ENCODE measurements at regions not wholly inside any gene's neighbourhood (a gene's known extent, or its start where the extent isn't known, plus 50 kb on each side); places are given as distances from the start of the nearest gene placed in this dataset.

DNA sequence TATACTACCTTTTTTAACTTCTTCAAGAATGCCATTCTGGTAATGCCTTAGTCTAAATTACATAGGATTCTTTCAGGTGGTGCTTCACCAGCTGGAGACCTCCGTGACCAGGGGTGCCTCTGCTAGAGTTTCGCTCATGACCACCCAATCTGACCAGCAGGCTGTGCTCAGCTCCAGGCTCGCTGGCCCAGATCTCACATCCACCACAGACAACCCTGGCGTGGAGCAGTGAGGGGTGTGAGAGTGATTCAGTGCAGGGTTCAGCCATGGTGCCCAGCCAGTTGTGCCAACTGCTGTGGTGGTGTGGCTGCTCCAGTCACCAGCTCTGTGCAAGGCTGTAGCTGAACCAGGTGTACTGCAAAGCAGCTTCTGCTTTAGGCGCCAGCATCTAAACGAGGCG lies 198.6 kb downstream of the MMUT start:
- TF ChIP-seq, protein P1, sequence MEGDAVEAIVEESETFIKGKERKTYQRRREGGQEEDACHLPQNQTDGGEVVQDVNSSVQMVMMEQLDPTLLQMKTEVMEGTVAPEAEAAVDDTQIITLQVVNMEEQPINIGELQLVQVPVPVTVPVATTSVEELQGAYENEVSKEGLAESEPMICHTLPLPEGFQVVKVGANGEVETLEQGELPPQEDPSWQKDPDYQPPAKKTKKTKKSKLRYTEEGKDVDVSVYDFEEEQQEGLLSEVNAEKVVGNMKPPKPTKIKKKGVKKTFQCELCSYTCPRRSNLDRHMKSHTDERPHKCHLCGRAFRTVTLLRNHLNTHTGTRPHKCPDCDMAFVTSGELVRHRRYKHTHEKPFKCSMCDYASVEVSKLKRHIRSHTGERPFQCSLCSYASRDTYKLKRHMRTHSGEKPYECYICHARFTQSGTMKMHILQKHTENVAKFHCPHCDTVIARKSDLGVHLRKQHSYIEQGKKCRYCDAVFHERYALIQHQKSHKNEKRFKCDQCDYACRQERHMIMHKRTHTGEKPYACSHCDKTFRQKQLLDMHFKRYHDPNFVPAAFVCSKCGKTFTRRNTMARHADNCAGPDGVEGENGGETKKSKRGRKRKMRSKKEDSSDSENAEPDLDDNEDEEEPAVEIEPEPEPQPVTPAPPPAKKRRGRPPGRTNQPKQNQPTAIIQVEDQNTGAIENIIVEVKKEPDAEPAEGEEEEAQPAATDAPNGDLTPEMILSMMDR (conservative IDR thresholded peaks at IDR 0.05) = no peak
- TF ChIP-seq ZFX (IDR thresholded peaks at IDR 0.05) = no peak

Measured in C4-2B (cell line).